WTC11 (cell line): ENCODE measurements at regions not wholly inside any gene's neighbourhood (a gene's known extent, or its start where the extent isn't known, plus 50 kb on each side); places are given as distances from the start of the nearest gene placed in this dataset.

Source experiments
- CREM ChIP-seq: sonication (generic); formaldehyde crosslinking; IDR thresholded peaks from 2 replicates; pipeline ENCODE4 v1.8.1; 2022; ENCODE audit warnings: mild to moderate bottlenecking, missing genetic modification reagents, moderate library complexity
- NFYB ChIP-seq: sonication (generic); formaldehyde crosslinking; conservative IDR thresholded peaks from 2 replicates; pipeline ENCODE4 v1.8.0; 2022; ENCODE audit warnings: low read depth, missing genetic modification reagents
- NR2C2 ChIP-seq: sonication (generic); formaldehyde crosslinking; IDR thresholded peaks from 2 replicates; pipeline ENCODE4 v1.8.0; 2022; ENCODE audit warnings: mild to moderate bottlenecking, missing genetic modification reagents
- RELA ChIP-seq: sonication (generic); formaldehyde crosslinking; IDR thresholded peaks from 2 replicates; pipeline ENCODE4 v1.8.1; 2022; ENCODE audit warnings: missing genetic modification reagents, mild to moderate bottlenecking, borderline replicate concordance
- ZBTB43 ChIP-seq: sonication (generic); formaldehyde crosslinking; IDR thresholded peaks from 2 replicates; pipeline ENCODE4 v1.8.1; 2023; ENCODE audit warnings: mild to moderate bottlenecking, missing genetic modification reagents
- ZNF121 ChIP-seq: sonication (generic); formaldehyde crosslinking; IDR thresholded peaks from 2 replicates; pipeline ENCODE4 v1.8.0; 2023; ENCODE audit warnings: missing genetic modification reagents
- ZNF138 ChIP-seq: sonication (generic); formaldehyde crosslinking; conservative IDR thresholded peaks from 2 replicates; pipeline ENCODE4 v1.8.1; 2022; ENCODE audit warnings: mild to moderate bottlenecking, moderate library complexity, missing genetic modification reagents
- TF ChIP-seq, protein P1 (sequence below): fragments of 200-600 bp; IDR thresholded peaks from 2 replicates; pipeline ENCODE4 v1.8.0; 2022; ENCODE audit warnings: antibody characterized with exemption
- TF ChIP-seq, protein P2 (sequence below): sonication (generic); formaldehyde crosslinking; IDR thresholded peaks from 2 replicates; pipeline ENCODE4 v1.8.1; 2023; ENCODE audit warnings: mild to moderate bottlenecking, moderate library complexity, missing genetic modification reagents
- TF ChIP-seq, protein P3 (sequence below): sonication (generic); formaldehyde crosslinking; IDR thresholded peaks from 2 replicates; pipeline ENCODE4 v1.8.0; 2022; ENCODE audit warnings: mild to moderate bottlenecking, missing genetic modification reagents
- TF ChIP-seq, protein P4 (sequence below): sonication (generic); formaldehyde crosslinking; IDR thresholded peaks from 2 replicates; pipeline ENCODE4 v1.8.1; 2022; ENCODE audit warnings: low read depth, mild to moderate bottlenecking, moderate library complexity, missing genetic modification reagents, borderline replicate concordance

GRCh38 chr5:53355931-53356330 lies 124.5 kb upstream of the FST start:
- TF ChIP-seq, protein P1, sequence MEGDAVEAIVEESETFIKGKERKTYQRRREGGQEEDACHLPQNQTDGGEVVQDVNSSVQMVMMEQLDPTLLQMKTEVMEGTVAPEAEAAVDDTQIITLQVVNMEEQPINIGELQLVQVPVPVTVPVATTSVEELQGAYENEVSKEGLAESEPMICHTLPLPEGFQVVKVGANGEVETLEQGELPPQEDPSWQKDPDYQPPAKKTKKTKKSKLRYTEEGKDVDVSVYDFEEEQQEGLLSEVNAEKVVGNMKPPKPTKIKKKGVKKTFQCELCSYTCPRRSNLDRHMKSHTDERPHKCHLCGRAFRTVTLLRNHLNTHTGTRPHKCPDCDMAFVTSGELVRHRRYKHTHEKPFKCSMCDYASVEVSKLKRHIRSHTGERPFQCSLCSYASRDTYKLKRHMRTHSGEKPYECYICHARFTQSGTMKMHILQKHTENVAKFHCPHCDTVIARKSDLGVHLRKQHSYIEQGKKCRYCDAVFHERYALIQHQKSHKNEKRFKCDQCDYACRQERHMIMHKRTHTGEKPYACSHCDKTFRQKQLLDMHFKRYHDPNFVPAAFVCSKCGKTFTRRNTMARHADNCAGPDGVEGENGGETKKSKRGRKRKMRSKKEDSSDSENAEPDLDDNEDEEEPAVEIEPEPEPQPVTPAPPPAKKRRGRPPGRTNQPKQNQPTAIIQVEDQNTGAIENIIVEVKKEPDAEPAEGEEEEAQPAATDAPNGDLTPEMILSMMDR, result no peak
- TF ChIP-seq ZNF121 (CRISPR knock-in tag) (no peak), NR2C2 (no peak), ZNF138 (CRISPR knock-in tag) (no peak), NFYB (CRISPR knock-in tag) (no peak), ZBTB43 (CRISPR knock-in tag) (no peak), RELA (CRISPR knock-in tag) (no peak), CREM (no peak)
- TF ChIP-seq, protein P2, sequence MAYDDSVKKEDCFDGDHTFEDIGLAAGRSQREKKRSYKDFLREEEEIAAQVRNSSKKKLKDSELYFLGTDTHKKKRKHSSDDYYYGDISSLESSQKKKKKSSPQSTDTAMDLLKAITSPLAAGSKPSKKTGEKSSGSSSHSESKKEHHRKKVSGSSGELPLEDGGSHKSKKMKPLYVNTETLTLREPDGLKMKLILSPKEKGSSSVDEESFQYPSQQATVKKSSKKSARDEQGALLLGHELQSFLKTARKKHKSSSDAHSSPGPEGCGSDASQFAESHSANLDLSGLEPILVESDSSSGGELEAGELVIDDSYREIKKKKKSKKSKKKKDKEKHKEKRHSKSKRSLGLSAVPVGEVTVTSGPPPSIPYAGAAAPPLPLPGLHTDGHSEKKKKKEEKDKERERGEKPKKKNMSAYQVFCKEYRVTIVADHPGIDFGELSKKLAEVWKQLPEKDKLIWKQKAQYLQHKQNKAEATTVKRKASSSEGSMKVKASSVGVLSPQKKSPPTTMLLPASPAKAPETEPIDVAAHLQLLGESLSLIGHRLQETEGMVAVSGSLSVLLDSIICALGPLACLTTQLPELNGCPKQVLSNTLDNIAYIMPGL, result no peak
- TF ChIP-seq, protein P3, sequence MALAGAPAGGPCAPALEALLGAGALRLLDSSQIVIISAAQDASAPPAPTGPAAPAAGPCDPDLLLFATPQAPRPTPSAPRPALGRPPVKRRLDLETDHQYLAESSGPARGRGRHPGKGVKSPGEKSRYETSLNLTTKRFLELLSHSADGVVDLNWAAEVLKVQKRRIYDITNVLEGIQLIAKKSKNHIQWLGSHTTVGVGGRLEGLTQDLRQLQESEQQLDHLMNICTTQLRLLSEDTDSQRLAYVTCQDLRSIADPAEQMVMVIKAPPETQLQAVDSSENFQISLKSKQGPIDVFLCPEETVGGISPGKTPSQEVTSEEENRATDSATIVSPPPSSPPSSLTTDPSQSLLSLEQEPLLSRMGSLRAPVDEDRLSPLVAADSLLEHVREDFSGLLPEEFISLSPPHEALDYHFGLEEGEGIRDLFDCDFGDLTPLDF (CRISPR knock-in tag), result no peak
- TF ChIP-seq, protein P4, sequence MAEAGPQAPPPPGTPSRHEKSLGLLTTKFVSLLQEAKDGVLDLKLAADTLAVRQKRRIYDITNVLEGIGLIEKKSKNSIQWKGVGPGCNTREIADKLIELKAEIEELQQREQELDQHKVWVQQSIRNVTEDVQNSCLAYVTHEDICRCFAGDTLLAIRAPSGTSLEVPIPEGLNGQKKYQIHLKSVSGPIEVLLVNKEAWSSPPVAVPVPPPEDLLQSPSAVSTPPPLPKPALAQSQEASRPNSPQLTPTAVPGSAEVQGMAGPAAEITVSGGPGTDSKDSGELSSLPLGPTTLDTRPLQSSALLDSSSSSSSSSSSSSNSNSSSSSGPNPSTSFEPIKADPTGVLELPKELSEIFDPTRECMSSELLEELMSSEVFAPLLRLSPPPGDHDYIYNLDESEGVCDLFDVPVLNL (CRISPR knock-in tag), result no peak
